ENCODE measurements at regions not wholly inside any gene's neighbourhood (a gene's known extent, or its start where the extent isn't known, plus 50 kb on each side); places are given as distances from the start of the nearest gene placed in this dataset.

DNA sequence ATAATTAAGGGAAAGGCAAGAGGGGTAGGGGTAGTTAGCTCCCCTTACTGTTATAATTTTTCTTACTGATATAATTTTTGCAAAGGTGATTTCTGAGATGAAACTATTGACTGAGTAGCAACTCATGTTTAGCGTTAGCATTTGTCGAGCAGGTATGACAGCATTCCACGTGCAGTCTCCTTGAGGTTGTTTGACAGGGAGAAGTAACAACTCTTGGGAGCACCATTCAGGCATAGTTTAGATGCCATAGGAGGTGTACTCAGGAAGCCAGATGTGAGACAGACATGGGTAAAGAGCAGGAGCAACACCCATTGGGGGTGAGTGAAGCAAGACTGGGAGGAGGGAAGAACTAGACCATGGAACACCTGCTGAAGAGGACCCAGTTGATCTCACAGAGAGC lies 96.6 kb upstream of the KLF6 start:
- TF ChIP-seq, protein P1, sequence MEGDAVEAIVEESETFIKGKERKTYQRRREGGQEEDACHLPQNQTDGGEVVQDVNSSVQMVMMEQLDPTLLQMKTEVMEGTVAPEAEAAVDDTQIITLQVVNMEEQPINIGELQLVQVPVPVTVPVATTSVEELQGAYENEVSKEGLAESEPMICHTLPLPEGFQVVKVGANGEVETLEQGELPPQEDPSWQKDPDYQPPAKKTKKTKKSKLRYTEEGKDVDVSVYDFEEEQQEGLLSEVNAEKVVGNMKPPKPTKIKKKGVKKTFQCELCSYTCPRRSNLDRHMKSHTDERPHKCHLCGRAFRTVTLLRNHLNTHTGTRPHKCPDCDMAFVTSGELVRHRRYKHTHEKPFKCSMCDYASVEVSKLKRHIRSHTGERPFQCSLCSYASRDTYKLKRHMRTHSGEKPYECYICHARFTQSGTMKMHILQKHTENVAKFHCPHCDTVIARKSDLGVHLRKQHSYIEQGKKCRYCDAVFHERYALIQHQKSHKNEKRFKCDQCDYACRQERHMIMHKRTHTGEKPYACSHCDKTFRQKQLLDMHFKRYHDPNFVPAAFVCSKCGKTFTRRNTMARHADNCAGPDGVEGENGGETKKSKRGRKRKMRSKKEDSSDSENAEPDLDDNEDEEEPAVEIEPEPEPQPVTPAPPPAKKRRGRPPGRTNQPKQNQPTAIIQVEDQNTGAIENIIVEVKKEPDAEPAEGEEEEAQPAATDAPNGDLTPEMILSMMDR (IDR thresholded peaks at IDR 0.05): no peak
- no peak for TF ChIP-seq EZH2 (IDR thresholded peaks at IDR 0.05; ENCODE audit: borderline replicate concordance, insufficient read depth, low read depth, low read length, poor library complexity, severe bottlenecking)

Data from B cell (primary cell).